Motor neuron (in vitro differentiated cells): ENCODE measurements at regions not wholly inside any gene's neighbourhood (a gene's known extent, or its start where the extent isn't known, plus 50 kb on each side); places are given as distances from the start of the nearest gene placed in this dataset.

Experiments
- ATAC-seq, 8 experiments: fragments of 200-7000 bp; cut with Tn5 transposase; replicated peaks in 6 of 8; 2 replicates each; pipeline ENCODE4 v1.8.0; 2021; ENCODE audit warnings: mild to moderate bottlenecking in 8 of 8, moderate library complexity in 8 of 8
- H3K27ac ChIP-seq, 2 donors: fragments of 250-450 bp; sonication (Bioruptor Pico); 2 replicates each; pipeline ENCODE4 v1.9.0; 2021; ENCODE audit warnings: antibody characterized with exemption in 2 of 2, mild to moderate bottlenecking in 2 of 2, moderate library complexity in 1 of 2
- H3K4me1 ChIP-seq, 2 donors: fragments of 250-450 bp; sonication (Bioruptor Pico); replicated peaks in 1 of 2; 2 replicates each; pipeline ENCODE4 v1.6.1; 2021; ENCODE audit warnings: antibody characterized with exemption in 2 of 2, mild to moderate bottlenecking in 2 of 2, moderate library complexity in 1 of 2
- H3K4me3 ChIP-seq, 5 donors: fragments of 250-450 bp; sonication (Bioruptor Pico); 2 replicates each; pipeline ENCODE4 v1.9.0; 2021; ENCODE audit warnings: antibody characterized with exemption in 5 of 5, mild to moderate bottlenecking in 5 of 5, moderate library complexity in 4 of 5
- WGBS, 10 experiments: fragments of 450-650 bp; shearing (Covaris generic); methylation state at CpG; one replicate each; pipeline ENCODE4 v1.0.0; 2022; 5-methylcytosine and 5-hydroxymethylcytosine counted together
- in situ Hi-C, 9 experiments: fragments of 400-800 bp; cut with MboI; loops; one replicate each; pipeline ENCODE4 v1.15.0; 2021; ENCODE audit warnings: low sequenced_read_pairs in 9 of 9, low pct_unique_long_range_greater_than_20kb in 2 of 9; ENCODE audit not compliant: unreplicated experiment in 9 of 9

GRCh38 chr1:238177960-238178645 lies 287.4 kb upstream of the ZP4 start:
- Histone ChIP-seq H3K4me3 (no peak overlapping the region), H3K27ac (no peak overlapping the region), H3K4me1 (peaks cover 0 to 12% of the 10 kb centered on the region in 2 donors)
- in situ Hi-C loops, result no loop called here
- 0 to 100% (median 73%) methylated on average over 1 to 7 of the region's 7 CpGs for WGBS, 10 experiments
- ATAC-seq, result peak in 2 of 8 experiments; percentile 16 to 20

DNA sequence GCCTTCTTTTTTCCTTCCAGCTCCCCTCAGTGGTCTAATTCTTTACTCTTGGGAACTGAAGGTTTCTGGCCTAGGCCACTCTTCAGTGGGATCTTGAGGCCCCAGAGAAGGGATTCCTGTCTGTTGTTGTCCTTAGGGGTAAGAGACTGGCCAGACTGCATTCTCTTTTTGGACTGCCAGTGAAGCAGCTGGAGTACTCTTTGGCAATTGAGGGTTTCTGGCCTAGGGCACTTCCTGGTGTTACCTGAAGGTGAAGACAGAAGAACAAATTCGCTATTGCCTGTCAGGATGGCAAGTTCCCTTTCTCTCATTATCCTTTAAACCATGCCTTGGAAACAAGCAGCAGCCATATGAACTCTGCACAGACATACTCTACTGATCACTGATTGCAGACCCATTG lies 286.6 kb upstream of the ZP4 start:
- ATAC-seq, result no peak
- WGBS, 10 experiments, result 0 to 100% (median 100%) methylated on average over 1 of the region's 1 CpG; no CpG with 5 or more reads in 4 of the 10 experiments
- no peak overlapping the region for H3K27ac ChIP-seq

DNA sequence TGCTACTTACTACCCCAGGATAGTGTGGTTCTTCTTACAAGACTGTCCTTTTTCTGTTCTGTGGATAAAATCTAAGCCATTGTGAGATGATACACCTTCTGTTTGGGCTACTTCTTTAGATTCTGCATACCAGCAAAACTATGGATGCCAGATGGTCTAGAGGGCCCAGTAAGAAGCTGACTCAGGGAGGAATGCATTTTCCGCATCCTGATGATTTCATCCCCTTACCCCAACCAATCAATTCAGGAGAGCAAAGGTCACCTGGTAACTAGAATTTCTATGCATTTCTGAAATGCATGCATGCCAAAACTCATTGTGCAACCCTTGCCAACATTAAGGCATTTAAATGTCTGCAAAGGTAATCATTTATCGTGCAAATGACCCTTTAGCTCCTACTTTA lies 285.7 kb upstream of the ZP4 start:
- Histone ChIP-seq H3K4me3 (no peak overlapping the region), H3K4me1 (peaks cover 0 to 12% of the 10 kb centered on the region in 2 donors), H3K27ac (no peak overlapping the region)
- WGBS, 10 experiments, result 0 to 100% (median 68%) methylated on average over 1 to 2 of the region's 2 CpGs; no CpG with 5 or more reads in 1 of the 10 experiments
- in situ Hi-C loops, result no loop called here
- ATAC-seq, result peak in 1 of 8 experiments; percentile 50

More for the DNA sequence above, 286.6 kb upstream of the ZP4 start:
- Histone ChIP-seq H3K4me3 (no peak overlapping the region), H3K4me1 (peaks cover 0 to 12% of the 10 kb centered on the region in 2 donors)
- in situ Hi-C loops, result no loop called here

GRCh38 chr1:238171985-238172384 lies 281.3 kb upstream of the ZP4 start:
- Histone ChIP-seq H3K4me3 (no peak overlapping the region), H3K27ac (no peak overlapping the region), H3K4me1 (peaks cover 0 to 12% of the 10 kb centered on the region in 2 donors)
- peak in 4 of 8 experiments; percentile 47 to 97 (median 65) for ATAC-seq
- WGBS, 10 experiments, result 0 to 89% (median 67%) methylated on average over 1 to 2 of the region's 2 CpGs
- in situ Hi-C loops, result no loop called here

- ATAC-seq, result no peak
- no peak overlapping the region for H3K27ac ChIP-seq
- in situ Hi-C loops, result no loop called here
- H3K4me1 ChIP-seq, result no peaks in the 10 kb centered on the region
- no peak overlapping the region for H3K4me3 ChIP-seq
Measured at GRCh38 chr1:238161955-238162354, 271.2 kb upstream of the ZP4 start.

- WGBS, 10 experiments, result 0 to 80% (median 62%) methylated on average over 1 to 3 of the region's 3 CpGs; no CpG with 5 or more reads in 1 of the 10 experiments
- no peak overlapping the region for H3K4me3 ChIP-seq
- no peak overlapping the region for H3K27ac ChIP-seq
- in situ Hi-C loops, result no loop called here
- no peaks in the 10 kb centered on the region for H3K4me1 ChIP-seq
- no peak for ATAC-seq
Measured at GRCh38 chr1:238153939-238154338, 263.2 kb upstream of the ZP4 start.

- Histone ChIP-seq H3K27ac (no peak overlapping the region), H3K4me3 (no peak overlapping the region), H3K4me1 (no peaks in the 10 kb centered on the region)
- ATAC-seq, result peak in 4 of 8 experiments; percentile 24 to 64 (median 34)
- 0 to 100% (median 81%) methylated on average over 1 to 2 of the region's 2 CpGs; no CpG with 5 or more reads in 4 of the 10 experiments for WGBS, 10 experiments
- in situ Hi-C loops, result no loop called here
Measured at GRCh38 chr1:238153253-238153652, 262.5 kb upstream of the ZP4 start.

DNA sequence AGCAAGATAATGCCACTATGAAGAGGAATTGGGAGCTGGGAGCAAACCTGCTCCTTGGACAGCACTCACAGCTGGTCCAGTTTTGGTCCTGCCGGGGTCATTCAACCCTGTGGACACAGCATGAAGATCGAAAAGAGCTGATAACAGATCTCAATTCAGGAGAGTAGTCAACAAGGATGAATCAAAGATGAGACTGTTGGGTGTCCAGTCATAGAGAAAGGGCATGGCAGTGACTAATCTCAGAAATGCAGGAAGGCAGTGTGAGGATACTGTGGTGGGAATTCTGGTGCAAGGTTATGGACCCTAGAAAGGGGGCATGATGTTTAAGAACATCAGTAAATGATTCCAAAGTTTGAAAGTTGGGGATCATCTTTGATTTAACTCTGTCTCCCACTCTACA lies 261.4 kb upstream of the ZP4 start:
- H3K4me3 ChIP-seq, result no peak overlapping the region
- ATAC-seq, result no peak
- 0 to 80% (median 72%) methylated on average over 2 of the region's 2 CpGs; no CpG with 5 or more reads in 2 of the 10 experiments for WGBS, 10 experiments
- no peaks in the 10 kb centered on the region for H3K4me1 ChIP-seq
- no peak overlapping the region for H3K27ac ChIP-seq
- in situ Hi-C loops, result no loop called here

GRCh38 chr1:238143038-238143437 lies 252.3 kb upstream of the ZP4 start:
- Histone ChIP-seq H3K4me1 (peaks cover 0 to 19% of the 10 kb centered on the region in 2 donors), H3K27ac (no peak overlapping the region), H3K4me3 (no peak overlapping the region)
- in situ Hi-C loops, result no loop called here
- no peak for ATAC-seq
- 0 to 100% (median 73%) methylated on average over 1 to 3 of the region's 3 CpGs; no CpG with 5 or more reads in 1 of the 10 experiments for WGBS, 10 experiments

- Histone ChIP-seq H3K4me3 (no peak overlapping the region), H3K27ac (no peak overlapping the region), H3K4me1 (peaks cover 0 to 19% of the 10 kb centered on the region in 2 donors)
- 0 to 100% (median 57%) methylated on average over 1 of the region's 1 CpG; no CpG with 5 or more reads in 4 of the 10 experiments for WGBS, 10 experiments
- in situ Hi-C loops, result no loop called here
- ATAC-seq, result peak in 1 of 8 experiments; percentile 22
Measured at GRCh38 chr1:238141353-238141752, 250.6 kb upstream of the ZP4 start.

GRCh38 chr1:238139713-238140112 lies 249.0 kb upstream of the ZP4 start:
- in situ Hi-C loops, result no loop called here
- Histone ChIP-seq H3K4me1 (peaks cover 0 to 19% of the 10 kb centered on the region in 2 donors), H3K4me3 (no peak overlapping the region), H3K27ac (no peak overlapping the region)
- WGBS, 10 experiments, result 0 to 78% (median 25%) methylated on average over 1 to 2 of the region's 2 CpGs; no CpG with 5 or more reads in 2 of the 10 experiments
- peak in 1 of 8 experiments; percentile 64 for ATAC-seq

DNA sequence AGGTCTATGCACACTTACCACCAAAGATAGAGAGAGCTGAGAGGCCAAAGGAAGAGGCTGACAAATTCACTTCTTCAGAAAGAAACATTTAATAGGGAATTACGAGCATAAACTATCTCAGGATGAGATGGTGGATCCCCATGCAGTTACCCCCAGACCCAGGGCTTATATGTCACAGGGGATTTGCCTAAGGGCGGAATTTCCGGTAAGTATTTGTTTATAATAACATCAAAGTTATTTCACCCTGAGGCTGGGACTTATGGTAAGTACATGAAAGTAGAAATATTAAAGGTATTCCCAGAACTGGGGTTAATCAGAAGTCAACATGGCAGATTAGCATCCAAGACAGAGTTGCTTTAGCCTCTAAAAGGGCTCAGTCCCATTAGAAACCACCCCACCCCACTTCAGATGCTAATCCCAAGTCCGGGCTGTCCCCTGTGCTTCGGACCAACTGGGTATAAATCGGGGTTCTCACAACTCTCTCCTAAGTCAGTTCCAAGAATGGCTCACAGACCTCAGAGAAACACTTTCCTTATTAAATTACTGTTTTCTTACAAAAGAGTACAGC lies 247.4 kb upstream of the ZP4 start:
- in situ Hi-C loops, result no loop called here
- ATAC-seq, result peak in 3 of 8 experiments; percentile 40 to 83 (median 73)
- Histone ChIP-seq H3K27ac (no peak overlapping the region), H3K4me1 (peaks cover 0 to 19% of the 10 kb centered on the region in 2 donors), H3K4me3 (no peak overlapping the region)
- WGBS, 10 experiments, result 0 to 98% (median 91%) methylated on average over 1 to 6 of the region's 6 CpGs; no CpG with 5 or more reads in 3 of the 10 experiments

- Histone ChIP-seq H3K4me3 (no peak overlapping the region), H3K4me1 (peaks cover 0 to 5% of the 10 kb centered on the region in 2 donors), H3K27ac (no peak overlapping the region)
- in situ Hi-C loops, result no loop called here
- 40 to 100% (median 94%) methylated on average over 1 to 3 of the region's 3 CpGs; no CpG with 5 or more reads in 2 of the 10 experiments for WGBS, 10 experiments
- no peak for ATAC-seq
Measured at GRCh38 chr1:238135708-238136664, 245.3 kb upstream of the ZP4 start.
